HCEC 1CT (cell line): ENCODE measurements at regions not wholly inside any gene's neighbourhood (a gene's known extent, or its start where the extent isn't known, plus 50 kb on each side); places are given as distances from the start of the nearest gene placed in this dataset.

Experiments used
- DNase-seq: peaks from one replicate; pipeline ENCODE4 v3.0.0-alpha.2; 2017

DNA sequence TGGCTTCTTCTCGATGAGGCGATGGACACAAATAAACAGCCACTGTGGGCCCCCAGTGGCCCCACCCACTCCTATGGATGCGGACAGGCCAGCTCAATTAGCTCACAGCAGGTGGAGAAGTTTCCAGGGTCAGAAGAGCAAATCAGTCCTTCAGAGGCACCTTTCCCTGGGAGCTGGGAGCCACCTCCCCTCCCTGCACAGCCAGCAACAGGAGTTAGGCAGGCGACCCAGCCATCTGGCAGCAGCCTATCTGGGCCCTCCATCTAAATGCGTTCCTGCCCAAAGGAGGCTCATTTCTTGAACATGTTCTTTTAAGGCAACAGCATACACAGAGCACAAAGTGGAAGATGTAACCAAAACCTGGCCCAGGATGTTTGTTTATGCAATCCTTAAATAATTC is 211.9 kb upstream of the ARRDC4 start:
- DNase-seq, result no peak

DNA sequence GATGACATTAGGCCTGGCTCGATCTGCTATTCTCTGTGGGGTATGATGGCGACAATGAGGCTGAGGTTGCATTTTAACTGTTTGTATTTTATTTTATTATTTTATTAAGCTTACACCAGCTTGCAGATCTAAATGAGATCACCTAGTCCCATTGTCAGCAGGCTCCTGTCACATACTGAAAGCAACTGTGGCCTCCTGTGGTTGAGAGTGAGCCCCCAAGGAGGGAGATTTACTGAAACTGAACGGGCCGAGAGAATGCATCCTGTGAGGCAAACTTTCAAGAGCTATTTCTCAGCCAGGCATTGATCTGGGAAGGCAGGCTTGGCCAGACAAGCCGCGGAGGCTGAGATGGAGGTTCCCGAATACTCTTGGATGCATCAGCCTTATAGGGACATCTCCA is 210.4 kb upstream of the ARRDC4 start:
- DNase-seq, result no peak

- no peak for DNase-seq
Observed at GRCh38 chr15:97755726-97756125, 204.8 kb upstream of the ARRDC4 start.

DNA sequence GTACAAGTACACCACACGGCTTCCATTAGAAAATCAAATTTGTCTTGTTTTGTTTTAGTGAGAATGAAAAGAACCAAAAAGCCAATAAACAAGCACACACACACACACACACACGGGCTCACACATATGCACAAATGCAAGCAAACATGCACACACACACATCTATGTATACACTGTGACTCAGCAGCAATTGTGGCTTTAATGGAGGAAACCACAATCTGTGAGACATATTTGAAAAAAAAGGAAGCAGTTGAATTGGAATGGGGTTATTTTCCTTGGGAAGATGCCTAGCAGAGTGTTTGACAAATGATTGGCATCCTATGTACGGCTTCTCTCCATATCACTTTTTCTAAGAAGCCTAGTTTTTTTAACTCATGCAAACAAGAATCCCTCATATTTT is 201.1 kb upstream of the ARRDC4 start:
- DNase-seq, result peak; percentile 4

DNA sequence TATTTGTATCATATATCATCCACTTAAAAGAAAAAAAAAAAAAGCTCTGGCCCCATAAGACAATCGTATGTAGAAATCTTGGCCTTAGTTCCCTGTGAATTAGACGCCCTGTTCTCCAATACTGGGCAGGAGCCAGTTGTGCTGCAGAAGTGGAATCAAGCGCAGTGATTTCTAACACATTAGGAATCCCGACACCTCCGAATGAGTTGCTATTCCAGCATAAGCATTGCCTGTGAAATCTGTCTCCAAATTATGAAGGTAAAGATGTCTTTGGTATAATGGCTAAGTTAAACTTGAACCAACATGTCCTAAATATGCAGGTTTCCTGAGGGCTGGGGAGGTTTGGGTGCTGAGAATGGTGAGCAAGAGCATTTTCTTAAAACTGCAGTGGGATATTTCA is 199.4 kb upstream of the ARRDC4 start:
- DNase-seq, result no peak

GRCh38 chr15:97783240-97783639 is 177.3 kb upstream of the ARRDC4 start:
- DNase-seq, result no peak

- no peak for DNase-seq
Observed at GRCh38 chr15:97786741-97787140, 173.8 kb upstream of the ARRDC4 start.

- DNase-seq, result no peak
Observed at GRCh38 chr15:97790180-97790579, 170.3 kb upstream of the ARRDC4 start.

DNA sequence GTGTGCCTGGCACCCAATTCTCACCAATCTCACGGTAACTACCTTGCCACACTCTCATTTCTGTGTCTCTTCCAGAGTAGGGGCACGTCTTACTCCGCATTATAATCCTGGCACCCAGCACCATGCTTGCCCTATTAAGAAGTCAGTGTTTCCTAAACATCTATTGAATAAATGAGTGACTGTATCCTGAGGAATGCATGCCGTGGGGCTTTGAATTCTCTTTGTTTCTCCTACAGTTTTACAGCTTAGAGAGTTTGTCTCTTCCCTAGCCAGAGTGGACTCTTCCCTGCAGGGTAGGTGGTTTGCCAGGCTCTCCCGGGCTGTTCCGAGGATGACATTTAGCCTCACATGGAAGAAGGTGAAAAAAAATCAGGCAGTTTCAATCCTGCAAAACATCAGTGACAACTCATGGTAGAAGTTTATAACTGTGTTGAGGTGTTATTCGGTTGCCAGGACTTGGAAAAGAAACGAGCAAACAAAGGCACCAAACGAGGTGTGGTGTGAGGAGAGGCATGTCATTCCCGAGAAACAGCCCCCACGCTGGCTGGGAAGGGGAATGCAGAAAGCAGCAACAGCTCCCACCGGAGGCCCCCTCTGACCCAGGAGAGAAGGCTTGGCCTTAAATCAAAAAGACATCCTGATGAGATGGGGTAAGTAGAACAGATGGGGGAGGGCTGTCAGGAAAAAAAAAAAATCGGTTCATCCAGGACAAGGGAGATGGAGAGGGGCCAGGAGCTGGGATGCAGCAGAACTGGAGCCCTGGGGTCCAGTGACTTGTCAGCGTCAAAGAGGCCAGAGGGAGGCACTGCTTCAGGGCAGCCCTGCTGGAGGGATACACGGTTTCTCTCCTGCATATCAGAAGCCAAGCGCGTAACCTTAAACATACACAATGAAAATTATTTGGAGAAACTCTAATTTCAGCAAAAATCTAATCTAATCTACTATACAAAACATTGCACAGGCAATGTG is 168.4 kb upstream of the ARRDC4 start:
- DNase-seq, result no peak

DNA sequence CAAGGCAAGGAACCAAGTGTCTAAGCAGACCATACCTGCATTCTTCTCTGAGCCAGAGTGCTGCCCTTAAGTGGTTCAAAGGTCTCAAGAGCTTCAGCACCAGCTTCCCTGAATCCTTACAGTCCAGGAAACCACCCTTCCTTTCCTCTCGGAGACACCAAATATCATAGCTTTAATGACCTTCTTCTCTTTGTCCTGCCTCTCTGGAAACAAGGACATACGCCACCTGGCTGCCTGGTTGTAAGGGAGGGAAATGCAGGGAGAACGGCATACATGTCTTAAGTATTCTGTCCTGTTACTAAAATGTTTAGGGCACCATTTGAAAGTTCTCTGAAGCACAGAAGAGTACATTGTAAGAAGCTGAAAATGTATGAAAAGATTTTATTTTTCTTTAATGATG is 155.6 kb upstream of the ARRDC4 start:
- DNase-seq, result no peak

DNA sequence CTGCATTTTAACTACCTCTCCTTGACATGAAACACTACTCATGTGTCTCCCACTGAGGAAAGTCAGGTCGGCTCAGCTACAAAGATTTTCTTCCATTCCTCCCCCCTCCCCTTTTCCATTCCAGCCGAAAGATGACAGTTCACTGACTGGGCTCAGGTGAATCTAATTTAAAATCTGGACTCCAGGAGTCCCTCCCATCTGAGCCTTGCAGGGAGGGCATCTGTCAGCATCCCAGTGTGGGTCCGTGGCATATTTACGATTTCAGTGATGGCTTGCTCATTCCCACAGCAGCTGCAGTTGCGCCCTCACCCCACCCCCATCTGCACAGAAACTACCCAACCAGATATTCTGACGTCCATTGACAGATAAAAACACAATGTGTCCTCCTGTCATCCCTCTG is 153.7 kb upstream of the ARRDC4 start:
- no peak for DNase-seq

- DNase-seq, result no peak
Observed at GRCh38 chr15:97815835-97816234, 144.7 kb upstream of the ARRDC4 start.

DNA sequence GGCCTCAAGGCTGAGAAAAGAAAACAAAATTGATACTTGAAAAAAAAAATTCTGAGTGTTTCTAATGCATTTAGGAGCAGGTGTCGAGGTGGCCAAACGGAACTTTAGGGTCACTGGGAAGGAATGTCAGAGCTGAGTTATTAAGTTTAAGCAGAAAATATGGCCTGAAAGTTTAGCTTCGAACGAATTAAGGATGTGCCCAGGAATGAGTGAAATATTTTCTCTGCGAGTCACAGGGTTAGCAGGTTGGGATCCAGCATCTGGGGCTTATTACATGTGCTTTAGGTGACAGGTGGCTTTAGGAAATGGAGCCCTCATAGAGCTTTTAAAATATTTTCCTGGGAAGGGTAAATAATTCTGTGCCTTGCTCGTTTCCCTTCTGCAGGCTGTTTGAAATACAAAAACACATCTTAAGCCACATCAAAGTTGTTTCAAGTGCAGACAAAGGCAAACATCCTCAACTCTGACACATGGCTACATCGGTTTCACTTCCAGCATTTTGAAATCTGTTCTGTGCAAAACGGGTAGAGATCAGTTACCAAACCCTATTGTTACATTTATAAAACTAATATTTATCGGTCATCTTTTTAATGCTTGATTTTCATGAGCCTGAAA is 143.1 kb upstream of the ARRDC4 start:
- no peak for DNase-seq

GRCh38 chr15:97836003-97836402 is 124.5 kb upstream of the ARRDC4 start:
- no peak for DNase-seq

DNA sequence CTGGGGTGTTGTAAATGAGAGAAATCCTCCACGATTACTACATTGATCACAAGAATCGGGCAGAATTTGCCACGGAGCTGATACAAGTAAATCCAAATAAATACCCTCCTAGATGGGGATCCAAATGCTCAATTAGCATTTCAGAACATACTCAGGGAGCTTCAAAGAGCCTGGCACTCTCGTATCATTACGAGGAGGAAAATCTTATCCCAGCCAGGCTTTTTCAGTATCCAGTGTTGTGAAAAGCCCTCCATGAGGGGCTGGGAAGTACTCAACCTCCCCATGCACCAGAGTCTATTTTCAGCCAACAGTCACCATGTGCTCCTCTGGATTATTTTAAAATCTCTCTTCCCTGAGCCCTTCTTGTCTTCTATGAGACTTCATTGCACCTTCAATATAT is 122.6 kb upstream of the ARRDC4 start:
- no peak for DNase-seq

DNA sequence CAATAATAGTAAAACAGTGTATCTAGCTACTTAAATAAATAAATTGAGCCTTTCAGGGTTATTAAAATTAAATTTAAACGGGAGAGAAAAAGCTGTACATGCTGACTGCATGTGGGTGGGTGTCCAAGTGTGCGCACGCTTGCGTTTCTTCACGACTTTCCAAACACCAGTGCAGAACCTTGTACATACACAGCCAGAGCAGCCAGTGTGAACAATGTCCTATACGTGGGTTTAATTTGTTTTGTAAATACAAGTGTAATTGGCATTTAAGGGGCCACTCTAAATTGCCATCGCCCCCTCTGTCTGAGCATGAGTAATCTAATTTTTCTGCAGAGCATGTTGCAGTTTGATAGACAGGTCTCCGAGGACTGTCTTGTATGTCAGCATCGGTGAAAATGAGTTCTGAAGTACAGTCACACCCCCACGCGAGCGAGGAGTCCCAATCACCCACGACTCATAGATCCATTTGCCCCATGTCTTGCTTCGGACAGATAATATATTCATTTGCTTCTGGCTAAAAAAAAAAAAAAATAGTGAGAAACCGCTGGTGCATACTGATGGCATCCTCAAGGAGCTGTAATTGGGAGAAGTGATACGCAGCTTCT is 121.8 kb upstream of the ARRDC4 start:
- no peak for DNase-seq

DNA sequence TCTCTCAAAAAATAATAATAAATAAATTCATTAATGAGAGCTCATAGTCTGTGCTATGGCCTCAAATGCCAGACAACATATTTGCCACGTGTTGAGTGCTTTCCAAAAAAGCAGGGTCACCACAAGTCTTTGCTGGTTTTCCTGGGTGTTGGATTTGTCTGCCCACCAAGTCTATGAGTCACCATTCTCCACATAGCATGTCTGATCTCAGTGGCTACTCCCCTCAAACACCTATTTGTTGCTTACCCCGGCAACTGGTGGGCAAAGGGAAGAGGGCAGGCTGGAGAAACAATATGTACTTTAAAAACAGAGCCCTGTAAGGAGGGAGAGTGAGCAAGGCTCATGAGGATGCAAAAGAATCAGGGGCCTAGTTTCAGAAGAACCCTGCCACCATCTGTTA is 120.0 kb upstream of the ARRDC4 start:
- no peak for DNase-seq

DNA sequence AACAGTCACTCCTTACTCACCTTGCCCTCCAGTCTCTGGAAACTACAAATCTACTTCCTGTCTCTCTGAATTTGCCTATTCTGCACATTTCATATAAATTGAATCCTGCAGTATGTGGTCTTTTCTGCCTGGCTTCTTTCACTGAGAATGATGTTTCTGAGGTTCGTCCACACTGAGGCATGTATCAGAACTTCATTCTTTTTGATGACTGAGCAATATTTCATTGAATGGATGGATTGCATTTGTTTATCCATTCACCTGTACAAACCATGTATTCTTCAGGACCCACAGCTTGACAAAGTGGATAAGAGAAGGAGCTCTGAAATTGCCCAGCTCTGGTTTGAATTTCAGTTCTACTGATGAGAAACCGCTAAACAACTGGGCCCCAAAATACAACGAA is 118.9 kb upstream of the ARRDC4 start:
- DNase-seq, result no peak

DNA sequence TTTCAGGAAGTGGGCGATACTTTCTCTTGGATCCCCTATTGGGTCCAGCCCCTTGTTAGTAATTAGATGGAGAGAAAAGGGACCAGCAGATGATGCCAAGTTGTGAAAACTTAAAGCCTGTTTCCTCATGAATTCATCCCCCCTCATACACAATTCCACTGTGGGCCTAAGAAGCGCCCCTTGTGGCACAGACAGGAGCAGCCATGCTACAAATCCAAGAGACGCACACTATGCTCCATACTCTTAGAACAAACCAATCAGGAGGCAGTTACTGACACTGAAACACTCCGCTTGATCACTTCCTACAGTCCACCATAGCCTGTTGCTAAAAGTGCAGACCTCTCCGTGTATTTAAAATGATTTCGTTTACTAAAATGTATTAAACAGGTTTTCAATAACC is 111.3 kb upstream of the ARRDC4 start:
- no peak for DNase-seq

DNA sequence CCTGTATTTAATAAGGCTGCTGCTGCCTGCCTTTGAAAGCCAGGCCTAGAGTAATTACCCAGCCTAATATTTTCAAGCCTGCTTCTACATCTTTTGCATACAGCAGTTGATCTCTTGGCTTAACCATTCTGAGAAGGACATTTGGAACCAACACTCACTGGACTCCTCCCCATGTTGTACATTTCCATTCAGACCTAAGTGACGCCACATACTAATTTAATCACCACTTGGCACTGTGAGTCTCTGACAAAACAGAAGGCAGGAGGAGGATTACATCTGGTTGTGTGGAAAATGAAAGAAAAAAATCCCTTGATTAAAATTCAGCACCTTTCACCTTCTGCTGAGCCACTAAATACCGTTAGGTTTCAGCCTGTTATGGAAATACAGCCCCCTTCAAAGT is 102.2 kb upstream of the ARRDC4 start:
- no peak for DNase-seq

- no peak for DNase-seq
Observed at GRCh38 chr15:97861529-97862260, 98.8 kb upstream of the ARRDC4 start.

DNA sequence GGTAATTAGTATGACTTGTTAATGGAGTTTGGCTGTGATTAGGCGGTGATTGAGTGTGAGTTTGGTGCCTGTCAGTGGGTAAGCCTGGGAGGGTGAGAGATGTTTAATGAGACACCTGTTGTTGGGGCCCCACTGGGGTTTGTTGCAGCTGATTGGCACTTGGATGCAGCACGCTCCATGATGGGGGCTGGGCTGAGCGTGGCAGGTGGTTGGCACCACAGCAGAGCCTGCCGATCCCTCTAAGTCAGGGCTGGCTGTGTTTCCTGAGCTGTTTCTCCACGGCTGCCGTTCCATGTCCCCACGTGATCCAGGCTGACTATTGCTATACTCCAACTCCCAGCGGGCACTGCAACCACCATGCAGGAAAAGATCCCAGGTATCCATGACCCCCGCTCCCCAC is 93.5 kb upstream of the ARRDC4 start:
- no peak for DNase-seq

GRCh38 chr15:97867870-97868269 is 92.6 kb upstream of the ARRDC4 start:
- no peak for DNase-seq
